Activated T-helper 1 cell treated with anti-CD3 and anti-CD28 coated beads, Interleukin-12 subunit alpha, Interleukin-12 subunit beta, Interleukin-2, Interleukin-4 antibody, amounts not matched to agents 30 ng/mL and 10 ng/mL and 1 ng/mL, durations not matched to agents 14 hours and 24 hours and 36 hours (primary cell): ENCODE measurements at regions not wholly inside any gene's neighbourhood (a gene's known extent, or its start where the extent isn't known, plus 50 kb on each side); places are given as distances from the start of the nearest gene placed in this dataset.

Source experiments
- DNase-seq: peaks from one replicate; pipeline ENCODE4 v3.0.0; 2021; ENCODE audit warnings: low spot score
- H3K27ac Mint-ChIP-seq: one replicate; pipeline ENCODE4 v1.8.0; 2021; ENCODE audit warnings: mild to moderate bottlenecking, mixed read lengths
- H3K27me3 Mint-ChIP-seq: one replicate; pipeline ENCODE4 v1.8.0; 2022; ENCODE audit warnings: mild to moderate bottlenecking, moderate library complexity, mixed read lengths; ENCODE audit not compliant: insufficient read depth
- H3K36me3 Mint-ChIP-seq: one replicate; pipeline ENCODE4 v1.8.0; 2021; ENCODE audit warnings: low read depth, mixed read lengths
- H3K4me1 Mint-ChIP-seq: one replicate; pipeline ENCODE4 v1.8.0; 2021; ENCODE audit warnings: low read depth, mixed read lengths
- H3K4me3 Mint-ChIP-seq: one replicate; pipeline ENCODE4 v1.8.0; 2021; ENCODE audit warnings: mild to moderate bottlenecking, moderate library complexity, mixed read lengths
- H3K9me3 Mint-ChIP-seq: one replicate; pipeline ENCODE4 v1.8.0; 2021; ENCODE audit warnings: mixed read lengths
- intact Hi-C: fragments of 100-400 bp; cut with micrococcal nuclease; formaldehyde crosslinking; loops from one replicate; pipeline ENCODE4 v1.15.1; 2024

GRCh38 chr18:27823053-27823452 is 353.9 kb downstream of the CDH2 start:
- intact Hi-C loops = no loop called here
- peaks cover 13% of the 10 kb centered on the region for H3K9me3 Mint-ChIP-seq
- H3K36me3 Mint-ChIP-seq = no peaks in the 10 kb centered on the region
- H3K27me3 Mint-ChIP-seq = no peaks in the 10 kb centered on the region
- no peak for DNase-seq
- H3K27ac Mint-ChIP-seq = no peak overlapping the region
- H3K4me3 Mint-ChIP-seq = no peak overlapping the region
- H3K4me1 Mint-ChIP-seq = no peaks in the 10 kb centered on the region

GRCh38 chr18:27808683-27809082 is 368.2 kb downstream of the CDH2 start:
- Mint-ChIP-seq H3K9me3 (peaks cover 4% of the 10 kb centered on the region), H3K27me3 (no peaks in the 10 kb centered on the region), H3K4me3 (no peak overlapping the region), H3K27ac (no peak overlapping the region), H3K4me1 (no peaks in the 10 kb centered on the region), H3K36me3 (no peaks in the 10 kb centered on the region)
- intact Hi-C loops = no loop called here
- no peak for DNase-seq

- Mint-ChIP-seq H3K4me3 (no peak overlapping the region), H3K36me3 (no peaks in the 10 kb centered on the region), H3K27ac (no peak overlapping the region), H3K4me1 (no peaks in the 10 kb centered on the region), H3K9me3 (peaks cover 4% of the 10 kb centered on the region), H3K27me3 (no peaks in the 10 kb centered on the region)
- DNase-seq = no peak
- intact Hi-C loops = no loop called here
These were observed 373.0 kb downstream of the CDH2 start for GRCh38 chr18:27803957-27804356.

GRCh38 chr18:27797484-27797883 is 379.4 kb downstream of the CDH2 start:
- DNase-seq = no peak
- H3K4me1 Mint-ChIP-seq = no peaks in the 10 kb centered on the region
- no peak overlapping the region for H3K27ac Mint-ChIP-seq
- H3K9me3 Mint-ChIP-seq = no peaks in the 10 kb centered on the region
- no peaks in the 10 kb centered on the region for H3K27me3 Mint-ChIP-seq
- no peaks in the 10 kb centered on the region for H3K36me3 Mint-ChIP-seq
- intact Hi-C loops = no loop called here
- H3K4me3 Mint-ChIP-seq = no peak overlapping the region

GRCh38 chr18:27794181-27794926 is 382.6 kb downstream of the CDH2 start:
- no peak overlapping the region for H3K27ac Mint-ChIP-seq
- no peak for DNase-seq
- intact Hi-C loops = no loop called here
- no peaks in the 10 kb centered on the region for H3K27me3 Mint-ChIP-seq
- H3K4me3 Mint-ChIP-seq = no peak overlapping the region
- H3K36me3 Mint-ChIP-seq = no peaks in the 10 kb centered on the region
- H3K4me1 Mint-ChIP-seq = no peaks in the 10 kb centered on the region
- peaks cover 4% of the 10 kb centered on the region for H3K9me3 Mint-ChIP-seq

GRCh38 chr18:27793013-27793785 is 383.7 kb downstream of the CDH2 start:
- DNase-seq = no peak
- Mint-ChIP-seq H3K36me3 (no peaks in the 10 kb centered on the region), H3K4me1 (no peaks in the 10 kb centered on the region), H3K4me3 (no peak overlapping the region), H3K27ac (no peak overlapping the region), H3K9me3 (peaks cover 4% of the 10 kb centered on the region), H3K27me3 (no peaks in the 10 kb centered on the region)
- intact Hi-C loops = no loop called here

- Mint-ChIP-seq H3K36me3 (no peaks in the 10 kb centered on the region), H3K4me3 (no peak overlapping the region), H3K4me1 (no peaks in the 10 kb centered on the region), H3K27me3 (no peaks in the 10 kb centered on the region), H3K27ac (no peak overlapping the region), H3K9me3 (peaks cover 4% of the 10 kb centered on the region)
- intact Hi-C loops = no loop called here
- DNase-seq = no peak
These were observed 387.5 kb downstream of the CDH2 start for GRCh38 chr18:27789406-27789805.

- intact Hi-C loops = no loop called here
- H3K4me3 Mint-ChIP-seq = no peak overlapping the region
- no peak overlapping the region for H3K27ac Mint-ChIP-seq
- no peaks in the 10 kb centered on the region for H3K4me1 Mint-ChIP-seq
- H3K36me3 Mint-ChIP-seq = no peaks in the 10 kb centered on the region
- DNase-seq = no peak
- peaks cover 4% of the 10 kb centered on the region for H3K9me3 Mint-ChIP-seq
- H3K27me3 Mint-ChIP-seq = no peaks in the 10 kb centered on the region
These were observed 389.4 kb downstream of the CDH2 start for GRCh38 chr18:27787547-27787946.

GRCh38 chr18:27785815-27786471 is 391.0 kb downstream of the CDH2 start:
- intact Hi-C loops = no loop called here
- peaks cover 4% of the 10 kb centered on the region for H3K9me3 Mint-ChIP-seq

GRCh38 chr18:27780061-27780745 is 396.7 kb downstream of the CDH2 start:
- Mint-ChIP-seq H3K27me3 (no peaks in the 10 kb centered on the region), H3K9me3 (no peaks in the 10 kb centered on the region), H3K36me3 (no peaks in the 10 kb centered on the region), H3K4me3 (no peak overlapping the region), H3K4me1 (no peaks in the 10 kb centered on the region), H3K27ac (no peak overlapping the region)
- intact Hi-C loops = no loop called here
- no peak for DNase-seq

More at GRCh38 chr18:27785815-27786471, 391.0 kb downstream of the CDH2 start:
- Mint-ChIP-seq H3K27me3 (no peaks in the 10 kb centered on the region), H3K4me3 (no peak overlapping the region), H3K4me1 (no peaks in the 10 kb centered on the region), H3K36me3 (no peaks in the 10 kb centered on the region), H3K27ac (no peak overlapping the region)
- DNase-seq = no peak

- DNase-seq = no peak
- intact Hi-C loops = no loop called here
- H3K4me1 Mint-ChIP-seq = no peaks in the 10 kb centered on the region
- no peaks in the 10 kb centered on the region for H3K36me3 Mint-ChIP-seq
- no peak overlapping the region for H3K27ac Mint-ChIP-seq
- no peaks in the 10 kb centered on the region for H3K27me3 Mint-ChIP-seq
- H3K9me3 Mint-ChIP-seq = no peaks in the 10 kb centered on the region
- H3K4me3 Mint-ChIP-seq = no peak overlapping the region
These were observed 398.0 kb downstream of the CDH2 start for GRCh38 chr18:27778925-27779324.

- Mint-ChIP-seq H3K27me3 (no peaks in the 10 kb centered on the region), H3K9me3 (no peaks in the 10 kb centered on the region), H3K36me3 (no peaks in the 10 kb centered on the region), H3K4me1 (no peaks in the 10 kb centered on the region), H3K4me3 (no peak overlapping the region), H3K27ac (no peak overlapping the region)
- intact Hi-C loops = no loop called here
- DNase-seq = no peak
These were observed 398.5 kb downstream of the CDH2 start for GRCh38 chr18:27778441-27778840.

GRCh38 chr18:27772081-27772480 is 404.8 kb downstream of the CDH2 start:
- DNase-seq = no peak
- H3K27ac Mint-ChIP-seq = no peak overlapping the region
- no peak overlapping the region for H3K4me3 Mint-ChIP-seq
- no peaks in the 10 kb centered on the region for H3K9me3 Mint-ChIP-seq
- no peaks in the 10 kb centered on the region for H3K36me3 Mint-ChIP-seq
- intact Hi-C loops = no loop called here
- no peaks in the 10 kb centered on the region for H3K27me3 Mint-ChIP-seq
- no peaks in the 10 kb centered on the region for H3K4me1 Mint-ChIP-seq
